H1 (cell line): ENCODE measurements at regions not wholly inside any gene's neighbourhood (a gene's known extent, or its start where the extent isn't known, plus 50 kb on each side); places are given as distances from the start of the nearest gene placed in this dataset.

Source experiments
- ATF2 ChIP-seq: IDR thresholded peaks from 2 replicates; pipeline ENCODE4 v1.6.1; 2012; ENCODE audit warnings: low read length, inconsistent platforms
- TF ChIP-seq, protein P1 (sequence below): IDR thresholded peaks from 2 replicates; pipeline ENCODE4 v1.6.1; 2012; ENCODE audit warnings: inconsistent platforms
- TF ChIP-seq, protein P2 (sequence below): IDR thresholded peaks from 2 replicates; pipeline ENCODE4 v1.6.1; 2012; ENCODE audit warnings: inconsistent platforms

- no peak for TF ChIP-seq ATF2
- TF ChIP-seq, protein P1, sequence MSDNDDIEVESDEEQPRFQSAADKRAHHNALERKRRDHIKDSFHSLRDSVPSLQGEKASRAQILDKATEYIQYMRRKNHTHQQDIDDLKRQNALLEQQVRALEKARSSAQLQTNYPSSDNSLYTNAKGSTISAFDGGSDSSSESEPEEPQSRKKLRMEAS: no peak
- TF ChIP-seq, protein P2, sequence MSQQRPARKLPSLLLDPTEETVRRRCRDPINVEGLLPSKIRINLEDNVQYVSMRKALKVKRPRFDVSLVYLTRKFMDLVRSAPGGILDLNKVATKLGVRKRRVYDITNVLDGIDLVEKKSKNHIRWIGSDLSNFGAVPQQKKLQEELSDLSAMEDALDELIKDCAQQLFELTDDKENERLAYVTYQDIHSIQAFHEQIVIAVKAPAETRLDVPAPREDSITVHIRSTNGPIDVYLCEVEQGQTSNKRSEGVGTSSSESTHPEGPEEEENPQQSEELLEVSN: no peak
These were observed 1749.9 kb upstream of the TENM3 start (continued) for GRCh38 chr4:180493299-180493698.
